ENCODE measurements at regions not wholly inside any gene's neighbourhood (a gene's known extent, or its start where the extent isn't known, plus 50 kb on each side); places are given as distances from the start of the nearest gene placed in this dataset.
"Not testable (repeated sequence)": the region's sequence is repeated elsewhere in the genome, so short reads cannot be mapped to it uniquely, and the experiment has no call there.

GRCh38 chr5:164145458-164145857, 640.0 kb downstream of the MAT2B start:
- DNase-seq, result no peak

- DNase-seq, result no peak
Observed at GRCh38 chr5:164146223-164146622, 640.8 kb downstream of the MAT2B start.

- DNase-seq, result no peak
Observed at GRCh38 chr5:164148292-164148691, 642.9 kb downstream of the MAT2B start.

- DNase-seq, result not testable (repeated sequence)
Observed at GRCh38 chr5:164152539-164152938, 647.1 kb downstream of the MAT2B start.

GRCh38 chr5:164153469-164154172, 648.2 kb downstream of the MAT2B start:
- no peak for DNase-seq

- no peak for DNase-seq
Observed at GRCh38 chr5:164170814-164171213, 665.4 kb downstream of the MAT2B start.

- DNase-seq, result no peak
Observed at GRCh38 chr5:164175083-164175482, 669.7 kb downstream of the MAT2B start.

GRCh38 chr5:164179406-164179805, 674.0 kb downstream of the MAT2B start:
- DNase-seq, result no peak

GRCh38 chr5:164181604-164182003, 676.2 kb downstream of the MAT2B start:
- no peak for DNase-seq

- no peak for DNase-seq
Observed at GRCh38 chr5:164184158-164184557, 678.7 kb downstream of the MAT2B start.

- no peak for DNase-seq
Observed at GRCh38 chr5:164185000-164185399, 679.6 kb downstream of the MAT2B start.

GRCh38 chr5:164186550-164186949, 681.1 kb downstream of the MAT2B start:
- no peak for DNase-seq

- DNase-seq, result no peak
Observed at GRCh38 chr5:164187785-164188184, 682.4 kb downstream of the MAT2B start.

- DNase-seq, result no peak
Observed at GRCh38 chr5:164188733-164189148, 683.3 kb downstream of the MAT2B start.

GRCh38 chr5:164191240-164191639, 685.8 kb downstream of the MAT2B start:
- DNase-seq, result no peak

- no peak for DNase-seq
Observed at GRCh38 chr5:164202338-164202737, 696.9 kb downstream of the MAT2B start.

- no peak for DNase-seq
Observed at GRCh38 chr5:164203581-164204225, 698.3 kb downstream of the MAT2B start.

- no peak for DNase-seq
Observed at GRCh38 chr5:164204338-164204946, 699.0 kb downstream of the MAT2B start.

- DNase-seq, result no peak
Observed at GRCh38 chr5:164206196-164206595, 700.8 kb downstream of the MAT2B start.

GRCh38 chr5:164207646-164208045, 702.2 kb downstream of the MAT2B start:
- no peak for DNase-seq

GRCh38 chr5:164210491-164210890, 705.1 kb downstream of the MAT2B start:
- no peak for DNase-seq

- no peak for DNase-seq
Observed at GRCh38 chr5:164214698-164215097, 709.3 kb downstream of the MAT2B start.

GRCh38 chr5:164217464-164217863, 712.0 kb downstream of the MAT2B start:
- DNase-seq, result no peak

GRCh38 chr5:164220522-164220921, 715.1 kb downstream of the MAT2B start:
- DNase-seq, result no peak

Measured in NCI-H1436 (cell line).